HFF-Myc (cell line): ENCODE measurements at regions not wholly inside any gene's neighbourhood (a gene's known extent, or its start where the extent isn't known, plus 50 kb on each side); places are given as distances from the start of the nearest gene placed in this dataset.

Source experiments
- DNase-seq: peaks from one replicate; pipeline ENCODE4 v3.0.0-alpha.2; 2011; ENCODE audit warnings: low read depth; ENCODE audit errors: extremely low read depth
- H3K4me3 ChIP-seq: replicated peaks from 2 replicates; pipeline ENCODE4 v1.5.1; 2011; ENCODE audit warnings: low read depth, mild to moderate bottlenecking, control low read depth, low read length
- CTCF ChIP-seq: IDR thresholded peaks from 2 replicates; pipeline ENCODE4 v1.5.1; 2012; ENCODE audit warnings: mild to moderate bottlenecking, low read depth, low read length, control low read depth; ENCODE audit errors: missing control alignments

- no peak for TF ChIP-seq CTCF
- H3K4me3 ChIP-seq = no peak overlapping the region
Observed at GRCh38 chr2:138219961-138220360, 255.7 kb downstream of the HNMT start.

GRCh38 chr2:138221358-138221757 is 257.1 kb downstream of the HNMT start:
- no peak for TF ChIP-seq CTCF
- no peak overlapping the region for H3K4me3 ChIP-seq
- DNase-seq = no peak

More at GRCh38 chr2:138219961-138220360, 255.7 kb downstream of the HNMT start:
- no peak for DNase-seq

- TF ChIP-seq CTCF = no peak
Observed at GRCh38 chr2:138223319-138223718, 259.0 kb downstream of the HNMT start.

GRCh38 chr2:138227195-138227594 is 262.9 kb downstream of the HNMT start:
- no peak for DNase-seq
- no peak for TF ChIP-seq CTCF
- no peak overlapping the region for H3K4me3 ChIP-seq

More at GRCh38 chr2:138223319-138223718, 259.0 kb downstream of the HNMT start:
- no peak overlapping the region for H3K4me3 ChIP-seq
- DNase-seq = no peak

- H3K4me3 ChIP-seq = no peak overlapping the region
- DNase-seq = no peak
- no peak for TF ChIP-seq CTCF
Observed at GRCh38 chr2:138228101-138228500, 263.8 kb downstream of the HNMT start.

- H3K4me3 ChIP-seq = no peak overlapping the region
- DNase-seq = no peak
- no peak for TF ChIP-seq CTCF
Observed at GRCh38 chr2:138234265-138234664, 267.3 kb upstream of the SPOPL start.

GRCh38 chr2:138235041-138235440 is 266.5 kb upstream of the SPOPL start:
- no peak for DNase-seq

More at GRCh38 chr2:138235041-138235440, 266.5 kb upstream of the SPOPL start:
- no peak for TF ChIP-seq CTCF
- no peak overlapping the region for H3K4me3 ChIP-seq
